HepG2 (cell line): ENCODE measurements at regions not wholly inside any gene's neighbourhood (a gene's known extent, or its start where the extent isn't known, plus 50 kb on each side); places are given as distances from the start of the nearest gene placed in this dataset.

ENCODE experiments used
- ATAC-seq: fragments of 200-7000 bp; cut with Tn5 transposase; 3 replicates; pipeline ENCODE4 v1.9.1; 2020; ENCODE audit warnings: mild to moderate bottlenecking, moderate library complexity
- BruUV-seq: library from RNA; stranded (reverse); fragments of 400-500 nt; replicated peaks from 2 replicates; lab custom pipeline; 2021; lab: Mats Ljungman, UMichigan
- CTCF ChIA-PET: fragments of 300-600 bp; formaldehyde crosslinking; extraction: SDS; loops from one replicate; lab custom pipeline; 2021; ENCODE audit warnings: low total read pairs, inconsistent platforms, low intra/inter-chr PET ratio; lab: Yijun Ruan, JAX
- POLR2A ChIA-PET: fragments of 350-600 bp; sonication (Branson Sonifier 250); formaldehyde crosslinking; loops from one replicate; lab custom pipeline; 2020; ENCODE audit warnings: antibody characterized with exemption, inconsistent platforms; lab: Yijun Ruan, JAX
- DNase-seq: peaks from one replicate; pipeline ENCODE4 v3.0.0-alpha.2; 2015; ENCODE audit warnings: low spot score
- FAIRE-seq: peaks from 3 replicates; lab custom pipeline; 2011; peaks lifted over from hg19 to GRCh38; lab: Jason Lieb, UNC
- H2AFZ ChIP-seq: one replicate; pipeline ENCODE4 v1.6.1; 2011; ENCODE audit warnings: low read length, inconsistent platforms
- H3K27ac ChIP-seq: fragments of 300-600 bp; 3 replicates; pipeline ENCODE4 v1.8.0; 2011; ENCODE audit warnings: mixed run types, mild to moderate bottlenecking, mixed read lengths, low read length, inconsistent platforms; ENCODE audit not compliant: insufficient read depth; ENCODE audit errors: extremely low read length
- H3K27me3 ChIP-seq, 2 experiments: fragments of 200-600 bp in 1 of 2; 2 replicates in 1 of 2; 3 replicates in 1 of 2; pipeline versions ENCODE4 v1.6.0 to v1.8.0; 2011; ENCODE audit warnings: low read length in 2 of 2, mild to moderate bottlenecking in 2 of 2, moderate library complexity in 2 of 2, inconsistent platforms in 1 of 2; ENCODE audit not compliant: insufficient read depth in 2 of 2, control insufficient read depth in 1 of 2
- H3K36me3 ChIP-seq, 2 experiments: fragments of 200-600 bp in 1 of 2; replicated peaks in 1 of 2; 2 replicates in 1 of 2; 3 replicates in 1 of 2; pipeline versions ENCODE4 v1.5.1 to v1.8.0; 2011; ENCODE audit warnings: low read length in 2 of 2, inconsistent platforms in 1 of 2; ENCODE audit not compliant: insufficient read depth in 2 of 2, control insufficient read depth in 1 of 2
- H3K4me1 ChIP-seq: 2 replicates; pipeline ENCODE4 v1.5.1; 2012; ENCODE audit warnings: low read length, inconsistent platforms; ENCODE audit not compliant: insufficient read depth
- H3K4me2 ChIP-seq: 2 replicates; pipeline ENCODE4 v1.6.0; 2011; ENCODE audit warnings: low read depth, low read length, inconsistent platforms
- H3K4me3 ChIP-seq, 3 experiments: fragments of 200-600 bp in 1 of 3; sonication (generic), shearing (Covaris generic) in 1 of 3; replicated peaks in 1 of 3; 2 replicates each; pipeline ENCODE4 v1.5.1; 2011 to 2016; ENCODE audit warnings: low read length in 3 of 3, inconsistent platforms in 2 of 3, low read depth in 2 of 3, mild to moderate bottlenecking in 2 of 3, control low read depth in 1 of 3, mixed read lengths in 1 of 3; ENCODE audit not compliant: insufficient read depth in 1 of 3
- H3K79me2 ChIP-seq: one replicate; pipeline ENCODE4 v1.6.1; 2011; ENCODE audit warnings: low read length, inconsistent platforms; ENCODE audit not compliant: insufficient read depth
- H3K9ac ChIP-seq: 2 replicates; pipeline ENCODE4 v1.6.0; 2011; ENCODE audit warnings: mild to moderate bottlenecking, low read depth, low read length, inconsistent platforms; ENCODE audit not compliant: insufficient read depth
- H3K9me3 ChIP-seq: 2 replicates; pipeline ENCODE4 v1.5.1; 2012; ENCODE audit warnings: mild to moderate bottlenecking, low read length
- H4K20me1 ChIP-seq: 2 replicates; pipeline ENCODE4 v1.6.0; 2011; ENCODE audit warnings: inconsistent platforms, mild to moderate bottlenecking, low read length, moderate library complexity; ENCODE audit not compliant: insufficient read depth
- CHD2 ChIP-seq: IDR thresholded peaks from 2 replicates; pipeline ENCODE4 v1.6.1; 2011; ENCODE audit warnings: low read depth, low read length, improper control_type of control experiment
- HOMEZ ChIP-seq: IDR thresholded peaks from 2 replicates; pipeline ENCODE4 v1.6.1; 2016; ENCODE audit warnings: low read depth
- MXI1 ChIP-seq: IDR thresholded peaks from 3 replicates; pipeline ENCODE4 v1.6.1; 2012; ENCODE audit warnings: low read depth, low read length, inconsistent platforms, borderline replicate concordance
- ZSCAN22 ChIP-seq: sonication (generic); formaldehyde crosslinking; IDR thresholded peaks from 2 replicates; pipeline ENCODE4 v1.4.0; 2020; ENCODE audit warnings: mild to moderate bottlenecking, missing genetic modification reagents
- WGBS: methylation state at CpG from one replicate; pipeline ENCODE4 v1.1.6; 2017; ENCODE audit warnings: low lambda C conversion rate; 5-methylcytosine and 5-hydroxymethylcytosine counted together
- in situ Hi-C: cut with HindIII; loops from 2 replicates; pipeline ENCODE4 v1.10.0; 2017; ENCODE audit warnings: low pct_unique_long_range_greater_than_20kb; ENCODE audit not compliant: extremely low pct_ligation_motif_present
- intact Hi-C: fragments of 100-400 bp; cut with micrococcal nuclease; formaldehyde crosslinking; loops from one replicate; pipeline ENCODE4 v1.10.0; 2022; ENCODE audit not compliant: unreplicated experiment

GRCh38 chr12:38157274-38157932 lies 159.2 kb upstream of the ALG10B start (continued):
- no peak for TF ChIP-seq HOMEZ (CRISPR knock-in tag)
- TF ChIP-seq CHD2, result no peak
- no peak for TF ChIP-seq ZSCAN22 (CRISPR knock-in tag)
- TF ChIP-seq, all 625 proteins: peak for 0

- WGBS, result 40% methylated on average over 14 of the region's 28 CpGs
- Histone ChIP-seq H3K36me3 (no peaks in the 10 kb centered on the region), H4K20me1 (no peaks in the 10 kb centered on the region), H3K79me2 (no peaks in the 10 kb centered on the region), H3K4me3 (no peak overlapping the region), H3K9me3 (no peaks in the 10 kb centered on the region), H3K27ac (no peak overlapping the region), H3K27me3 (peaks cover 4 to 46% of the 10 kb centered on the region in 2 experiments; a peak in 4 of 5 replicates), H3K9ac (no peak overlapping the region), H2AFZ (no peak overlapping the region), H3K4me2 (no peak overlapping the region), H3K4me1 (no peaks in the 10 kb centered on the region)
- no peak for FAIRE-seq
- no TSS peak for BruUV-seq
- in situ Hi-C loops (no loop called here), intact Hi-C loops (no loop called here)
- no peak for TF ChIP-seq MXI1
- POLR2A ChIA-PET, result no interaction called here
- CTCF ChIA-PET, result no interaction called here
- no peak for DNase-seq
- ATAC-seq, result no peak
Measured at GRCh38 chr12:38157933-38158401, 158.6 kb upstream of the ALG10B start.
